ENCODE measurements at regions not wholly inside any gene's neighbourhood (a gene's known extent, or its start where the extent isn't known, plus 50 kb on each side); places are given as distances from the start of the nearest gene placed in this dataset.

GRCh38 chr3:43867436-43868072 is 176.8 kb downstream of the ABHD5 start:
- no peak for DNase-seq

GRCh38 chr3:43869491-43869890 is 178.8 kb downstream of the ABHD5 start:
- DNase-seq, result no peak

GRCh38 chr3:43870120-43870519 is 179.4 kb downstream of the ABHD5 start:
- DNase-seq, result no peak

GRCh38 chr3:43870844-43871626 is 180.3 kb downstream of the ABHD5 start:
- no peak for DNase-seq

- DNase-seq, result no peak
These were observed 181.0 kb downstream of the ABHD5 start for GRCh38 chr3:43871627-43872245.

GRCh38 chr3:43872301-43872700 is 181.6 kb downstream of the ABHD5 start:
- no peak for DNase-seq

- DNase-seq, result no peak
These were observed 182.2 kb downstream of the ABHD5 start for GRCh38 chr3:43872901-43873300.

GRCh38 chr3:43873723-43874122 is 183.0 kb downstream of the ABHD5 start:
- no peak for DNase-seq

GRCh38 chr3:43874290-43874689 is 183.6 kb downstream of the ABHD5 start:
- no peak for DNase-seq

GRCh38 chr3:43874731-43875130 is 184.0 kb downstream of the ABHD5 start:
- no peak for DNase-seq

- DNase-seq, result no peak
These were observed 185.9 kb downstream of the ABHD5 start for GRCh38 chr3:43876648-43877047.

GRCh38 chr3:43879166-43879565 is 188.4 kb downstream of the ABHD5 start:
- no peak for DNase-seq

- no peak for DNase-seq
These were observed 192.4 kb downstream of the ABHD5 start for GRCh38 chr3:43882976-43883680.

GRCh38 chr3:43883729-43884396 is 193.1 kb downstream of the ABHD5 start:
- no peak for DNase-seq

- no peak for DNase-seq
These were observed 193.8 kb downstream of the ABHD5 start for GRCh38 chr3:43884581-43884980.

GRCh38 chr3:43885908-43886618 is 195.3 kb downstream of the ABHD5 start:
- no peak for DNase-seq

GRCh38 chr3:43892061-43892460 is 201.3 kb downstream of the ABHD5 start:
- DNase-seq, result no peak

GRCh38 chr3:43892526-43892925 is 201.8 kb downstream of the ABHD5 start:
- no peak for DNase-seq

GRCh38 chr3:43893727-43894126 is 203.0 kb downstream of the ABHD5 start:
- no peak for DNase-seq

GRCh38 chr3:43894176-43895049 is 203.7 kb downstream of the ABHD5 start:
- DNase-seq, result no peak

- no peak for DNase-seq
These were observed 204.8 kb downstream of the ABHD5 start for GRCh38 chr3:43895573-43895972.
